HepG2 (cell line): ENCODE measurements at regions not wholly inside any gene's neighbourhood (a gene's known extent, or its start where the extent isn't known, plus 50 kb on each side); places are given as distances from the start of the nearest gene placed in this dataset.

ENCODE experiments used
- ATAC-seq: fragments of 200-7000 bp; cut with Tn5 transposase; 3 replicates; pipeline ENCODE4 v1.9.1; 2020; ENCODE audit warnings: mild to moderate bottlenecking, moderate library complexity
- BruUV-seq: library from RNA; stranded (reverse); fragments of 400-500 nt; replicated peaks from 2 replicates; lab custom pipeline; 2021; lab: Mats Ljungman, UMichigan
- CTCF ChIA-PET: fragments of 300-600 bp; formaldehyde crosslinking; extraction: SDS; loops from one replicate; lab custom pipeline; 2021; ENCODE audit warnings: low total read pairs, inconsistent platforms, low intra/inter-chr PET ratio; lab: Yijun Ruan, JAX
- POLR2A ChIA-PET: fragments of 350-600 bp; sonication (Branson Sonifier 250); formaldehyde crosslinking; loops from one replicate; lab custom pipeline; 2020; ENCODE audit warnings: antibody characterized with exemption, inconsistent platforms; lab: Yijun Ruan, JAX
- DNase-seq: peaks from one replicate; pipeline ENCODE4 v3.0.0-alpha.2; 2015; ENCODE audit warnings: low spot score
- FAIRE-seq: peaks from 3 replicates; lab custom pipeline; 2011; peaks lifted over from hg19 to GRCh38; lab: Jason Lieb, UNC
- H2AFZ ChIP-seq: one replicate; pipeline ENCODE4 v1.6.1; 2011; ENCODE audit warnings: low read length, inconsistent platforms
- H3K27ac ChIP-seq: fragments of 300-600 bp; 3 replicates; pipeline ENCODE4 v1.8.0; 2011; ENCODE audit warnings: mixed run types, mild to moderate bottlenecking, mixed read lengths, low read length, inconsistent platforms; ENCODE audit not compliant: insufficient read depth; ENCODE audit errors: extremely low read length
- H3K27me3 ChIP-seq, 2 experiments: fragments of 200-600 bp in 1 of 2; 2 replicates in 1 of 2; 3 replicates in 1 of 2; pipeline versions ENCODE4 v1.6.0 to v1.8.0; 2011; ENCODE audit warnings: low read length in 2 of 2, mild to moderate bottlenecking in 2 of 2, moderate library complexity in 2 of 2, inconsistent platforms in 1 of 2; ENCODE audit not compliant: insufficient read depth in 2 of 2, control insufficient read depth in 1 of 2
- H3K36me3 ChIP-seq, 2 experiments: fragments of 200-600 bp in 1 of 2; replicated peaks in 1 of 2; 2 replicates in 1 of 2; 3 replicates in 1 of 2; pipeline versions ENCODE4 v1.5.1 to v1.8.0; 2011; ENCODE audit warnings: low read length in 2 of 2, inconsistent platforms in 1 of 2; ENCODE audit not compliant: insufficient read depth in 2 of 2, control insufficient read depth in 1 of 2
- H3K4me1 ChIP-seq: 2 replicates; pipeline ENCODE4 v1.5.1; 2012; ENCODE audit warnings: low read length, inconsistent platforms; ENCODE audit not compliant: insufficient read depth
- H3K4me2 ChIP-seq: 2 replicates; pipeline ENCODE4 v1.6.0; 2011; ENCODE audit warnings: low read depth, low read length, inconsistent platforms
- H3K4me3 ChIP-seq, 3 experiments: fragments of 200-600 bp in 1 of 3; sonication (generic), shearing (Covaris generic) in 1 of 3; replicated peaks in 1 of 3; 2 replicates each; pipeline ENCODE4 v1.5.1; 2011 to 2016; ENCODE audit warnings: low read length in 3 of 3, inconsistent platforms in 2 of 3, low read depth in 2 of 3, mild to moderate bottlenecking in 2 of 3, control low read depth in 1 of 3, mixed read lengths in 1 of 3; ENCODE audit not compliant: insufficient read depth in 1 of 3
- H3K79me2 ChIP-seq: one replicate; pipeline ENCODE4 v1.6.1; 2011; ENCODE audit warnings: low read length, inconsistent platforms; ENCODE audit not compliant: insufficient read depth
- H3K9ac ChIP-seq: 2 replicates; pipeline ENCODE4 v1.6.0; 2011; ENCODE audit warnings: mild to moderate bottlenecking, low read depth, low read length, inconsistent platforms; ENCODE audit not compliant: insufficient read depth
- H3K9me3 ChIP-seq: 2 replicates; pipeline ENCODE4 v1.5.1; 2012; ENCODE audit warnings: mild to moderate bottlenecking, low read length
- H4K20me1 ChIP-seq: 2 replicates; pipeline ENCODE4 v1.6.0; 2011; ENCODE audit warnings: inconsistent platforms, mild to moderate bottlenecking, low read length, moderate library complexity; ENCODE audit not compliant: insufficient read depth
- WGBS: methylation state at CpG from one replicate; pipeline ENCODE4 v1.1.6; 2017; ENCODE audit warnings: low lambda C conversion rate; 5-methylcytosine and 5-hydroxymethylcytosine counted together
- in situ Hi-C: cut with HindIII; loops from 2 replicates; pipeline ENCODE4 v1.10.0; 2017; ENCODE audit warnings: low pct_unique_long_range_greater_than_20kb; ENCODE audit not compliant: extremely low pct_ligation_motif_present
- intact Hi-C: fragments of 100-400 bp; cut with micrococcal nuclease; formaldehyde crosslinking; loops from one replicate; pipeline ENCODE4 v1.10.0; 2022; ENCODE audit not compliant: unreplicated experiment
- TF ChIP-seq, protein P1 (sequence below): sonication (generic); formaldehyde crosslinking; IDR thresholded peaks from 2 replicates; pipeline ENCODE4 v1.4.0; 2020; ENCODE audit warnings: missing genetic modification reagents

DNA sequence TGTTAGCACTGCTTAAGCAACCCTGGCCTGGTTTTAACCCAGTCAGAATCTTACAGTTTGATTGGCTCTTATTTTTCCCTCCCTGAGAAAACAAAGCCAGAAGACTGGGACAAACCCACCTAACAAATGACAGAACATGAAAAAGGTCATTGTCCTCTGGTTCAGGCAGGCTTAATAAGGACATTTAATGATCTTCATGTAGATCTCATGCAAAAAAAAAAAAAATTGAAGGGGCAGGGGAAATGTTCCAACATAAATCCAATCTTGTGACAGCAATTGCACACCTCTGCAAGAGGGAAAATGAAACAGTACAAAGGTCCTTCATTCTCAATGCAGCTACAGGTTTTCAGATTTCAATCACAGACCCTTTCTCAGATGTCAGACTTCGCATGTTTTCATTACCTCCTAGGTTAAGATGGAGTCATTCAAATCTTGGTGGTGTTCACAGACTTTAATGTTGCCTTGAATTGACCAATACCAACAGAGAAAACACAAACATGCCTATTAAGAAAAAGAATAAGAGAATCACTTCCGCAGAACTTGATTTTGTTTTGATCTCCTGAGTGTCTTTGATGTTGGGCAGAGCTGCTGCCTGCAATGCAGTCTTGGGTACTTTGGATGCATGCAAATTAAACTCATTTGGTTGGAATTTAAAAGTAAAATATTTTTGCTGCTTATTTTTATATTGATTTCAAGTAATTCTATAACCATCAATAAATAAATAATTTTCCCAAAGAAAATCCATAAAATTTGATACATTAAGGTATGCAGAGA, 359.0 kb downstream of the BTG1 start:
- Histone ChIP-seq H3K27me3 (no peaks in the 10 kb centered on the region), H3K4me3 (no peak overlapping the region), H3K4me2 (no peak overlapping the region), H3K4me1 (no peaks in the 10 kb centered on the region), H3K27ac (no peak overlapping the region), H4K20me1 (no peaks in the 10 kb centered on the region), H3K79me2 (no peaks in the 10 kb centered on the region), H3K9ac (no peak overlapping the region), H3K9me3 (no peaks in the 10 kb centered on the region), H2AFZ (no peak overlapping the region), H3K36me3 (no peaks in the 10 kb centered on the region)
- CTCF ChIA-PET, result no interaction called here
- BruUV-seq, result no TSS peak
- DNase-seq (no peak), FAIRE-seq (no peak), ATAC-seq (no peak)
- in situ Hi-C loops, result no loop called here
- POLR2A ChIA-PET, result no interaction called here
- WGBS, result 15% methylated on average over 2 of the region's 2 CpGs
- intact Hi-C loops, result no loop called here
- TF ChIP-seq, protein P1, sequence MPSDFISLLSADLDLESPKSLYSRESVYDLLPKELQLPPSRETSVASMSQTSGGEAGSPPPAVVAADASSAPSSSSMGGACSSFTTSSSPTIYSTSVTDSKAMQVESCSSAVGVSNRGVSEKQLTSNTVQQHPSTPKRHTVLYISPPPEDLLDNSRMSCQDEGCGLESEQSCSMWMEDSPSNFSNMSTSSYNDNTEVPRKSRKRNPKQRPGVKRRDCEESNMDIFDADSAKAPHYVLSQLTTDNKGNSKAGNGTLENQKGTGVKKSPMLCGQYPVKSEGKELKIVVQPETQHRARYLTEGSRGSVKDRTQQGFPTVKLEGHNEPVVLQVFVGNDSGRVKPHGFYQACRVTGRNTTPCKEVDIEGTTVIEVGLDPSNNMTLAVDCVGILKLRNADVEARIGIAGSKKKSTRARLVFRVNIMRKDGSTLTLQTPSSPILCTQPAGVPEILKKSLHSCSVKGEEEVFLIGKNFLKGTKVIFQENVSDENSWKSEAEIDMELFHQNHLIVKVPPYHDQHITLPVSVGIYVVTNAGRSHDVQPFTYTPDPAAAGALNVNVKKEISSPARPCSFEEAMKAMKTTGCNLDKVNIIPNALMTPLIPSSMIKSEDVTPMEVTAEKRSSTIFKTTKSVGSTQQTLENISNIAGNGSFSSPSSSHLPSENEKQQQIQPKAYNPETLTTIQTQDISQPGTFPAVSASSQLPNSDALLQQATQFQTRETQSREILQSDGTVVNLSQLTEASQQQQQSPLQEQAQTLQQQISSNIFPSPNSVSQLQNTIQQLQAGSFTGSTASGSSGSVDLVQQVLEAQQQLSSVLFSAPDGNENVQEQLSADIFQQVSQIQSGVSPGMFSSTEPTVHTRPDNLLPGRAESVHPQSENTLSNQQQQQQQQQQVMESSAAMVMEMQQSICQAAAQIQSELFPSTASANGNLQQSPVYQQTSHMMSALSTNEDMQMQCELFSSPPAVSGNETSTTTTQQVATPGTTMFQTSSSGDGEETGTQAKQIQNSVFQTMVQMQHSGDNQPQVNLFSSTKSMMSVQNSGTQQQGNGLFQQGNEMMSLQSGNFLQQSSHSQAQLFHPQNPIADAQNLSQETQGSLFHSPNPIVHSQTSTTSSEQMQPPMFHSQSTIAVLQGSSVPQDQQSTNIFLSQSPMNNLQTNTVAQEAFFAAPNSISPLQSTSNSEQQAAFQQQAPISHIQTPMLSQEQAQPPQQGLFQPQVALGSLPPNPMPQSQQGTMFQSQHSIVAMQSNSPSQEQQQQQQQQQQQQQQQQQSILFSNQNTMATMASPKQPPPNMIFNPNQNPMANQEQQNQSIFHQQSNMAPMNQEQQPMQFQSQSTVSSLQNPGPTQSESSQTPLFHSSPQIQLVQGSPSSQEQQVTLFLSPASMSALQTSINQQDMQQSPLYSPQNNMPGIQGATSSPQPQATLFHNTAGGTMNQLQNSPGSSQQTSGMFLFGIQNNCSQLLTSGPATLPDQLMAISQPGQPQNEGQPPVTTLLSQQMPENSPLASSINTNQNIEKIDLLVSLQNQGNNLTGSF (CRISPR knock-in tag), result no peak
